ENCODE measurements at regions not wholly inside any gene's neighbourhood (a gene's known extent, or its start where the extent isn't known, plus 50 kb on each side); places are given as distances from the start of the nearest gene placed in this dataset.
A peak's percentile ranks its signal among the peaks of the same experiment; 100 is the strongest.

DNA sequence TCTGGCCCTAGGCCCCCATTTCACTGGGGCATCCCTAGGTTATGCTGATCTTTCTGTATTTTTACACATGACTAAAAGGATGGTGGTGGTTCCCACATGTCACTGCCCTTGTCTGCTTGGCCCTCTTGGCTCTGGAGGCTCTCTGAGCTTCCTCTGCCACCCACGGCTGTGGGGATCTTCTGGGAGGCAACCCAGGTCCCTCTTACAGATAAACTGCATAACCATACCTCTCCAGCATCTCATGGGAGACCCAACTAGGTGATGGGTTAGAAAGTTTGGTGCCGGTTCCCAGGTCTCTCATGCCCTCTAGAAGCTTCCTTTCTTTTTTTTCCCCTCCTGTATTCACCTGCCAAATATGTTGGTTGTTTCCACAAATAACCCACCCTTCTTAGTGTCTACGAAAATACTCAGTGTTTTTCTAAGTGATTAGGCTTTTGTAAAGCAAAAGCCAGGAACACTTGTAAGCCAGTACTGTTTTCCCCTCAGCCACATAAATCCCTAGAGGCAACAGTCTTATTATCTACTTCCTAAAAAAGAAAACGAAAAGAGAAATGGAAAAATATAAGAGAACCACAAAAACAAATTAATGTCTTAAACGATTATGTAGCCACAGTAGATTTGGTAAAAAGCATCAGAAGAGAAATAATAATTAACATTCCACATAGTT lies 71.7 kb upstream of the SMLR1 start:
- Histone ChIP-seq H3K27me3 (replicated peaks; ENCODE audit: control insufficient read depth, insufficient read depth, low read length) (no peaks in the 10 kb centered on the region), H3K4me3 (replicated peaks; ENCODE audit: low read depth, low read length) (no peak overlapping the region), H3K36me3 (ENCODE audit: control insufficient read depth, insufficient read depth, low read length) (no peaks in the 10 kb centered on the region)
- TF ChIP-seq, protein P1, sequence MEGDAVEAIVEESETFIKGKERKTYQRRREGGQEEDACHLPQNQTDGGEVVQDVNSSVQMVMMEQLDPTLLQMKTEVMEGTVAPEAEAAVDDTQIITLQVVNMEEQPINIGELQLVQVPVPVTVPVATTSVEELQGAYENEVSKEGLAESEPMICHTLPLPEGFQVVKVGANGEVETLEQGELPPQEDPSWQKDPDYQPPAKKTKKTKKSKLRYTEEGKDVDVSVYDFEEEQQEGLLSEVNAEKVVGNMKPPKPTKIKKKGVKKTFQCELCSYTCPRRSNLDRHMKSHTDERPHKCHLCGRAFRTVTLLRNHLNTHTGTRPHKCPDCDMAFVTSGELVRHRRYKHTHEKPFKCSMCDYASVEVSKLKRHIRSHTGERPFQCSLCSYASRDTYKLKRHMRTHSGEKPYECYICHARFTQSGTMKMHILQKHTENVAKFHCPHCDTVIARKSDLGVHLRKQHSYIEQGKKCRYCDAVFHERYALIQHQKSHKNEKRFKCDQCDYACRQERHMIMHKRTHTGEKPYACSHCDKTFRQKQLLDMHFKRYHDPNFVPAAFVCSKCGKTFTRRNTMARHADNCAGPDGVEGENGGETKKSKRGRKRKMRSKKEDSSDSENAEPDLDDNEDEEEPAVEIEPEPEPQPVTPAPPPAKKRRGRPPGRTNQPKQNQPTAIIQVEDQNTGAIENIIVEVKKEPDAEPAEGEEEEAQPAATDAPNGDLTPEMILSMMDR (IDR thresholded peaks at IDR 0.05; ENCODE audit: insufficient read depth, low read length, poor library complexity, severe bottlenecking): no peak
- DNase-seq (ENCODE audit: extremely low read depth, insufficient read length): no peak

DNA sequence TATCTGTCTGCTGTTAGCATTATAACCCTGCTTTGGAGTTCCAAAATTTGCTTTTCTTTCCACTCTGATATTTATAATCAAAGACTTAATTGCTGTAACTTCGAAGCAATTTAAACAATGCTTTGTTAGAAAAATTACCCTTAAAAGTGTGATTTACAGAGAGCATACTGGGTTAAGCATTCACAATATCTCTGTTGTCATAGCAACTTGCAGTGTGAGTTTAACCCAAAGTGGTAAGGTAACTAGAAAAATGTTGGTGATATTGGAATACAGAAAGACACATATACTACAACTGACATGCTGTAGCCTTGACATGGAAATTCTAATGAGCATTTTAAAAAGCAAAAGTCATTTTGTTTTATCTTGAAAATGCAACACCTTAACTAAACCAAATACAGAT lies 70.4 kb upstream of the SMLR1 start:
- TF ChIP-seq, protein P1 (IDR thresholded peaks at IDR 0.05; ENCODE audit: insufficient read depth, low read length, poor library complexity, severe bottlenecking): no peak
- H3K36me3 ChIP-seq (ENCODE audit: control insufficient read depth, insufficient read depth, low read length): no peaks in the 10 kb centered on the region
- no peak overlapping the region for H3K4me3 ChIP-seq (replicated peaks; ENCODE audit: low read depth, low read length)
- no peak for DNase-seq (ENCODE audit: extremely low read depth, insufficient read length)
- H3K27me3 ChIP-seq (replicated peaks; ENCODE audit: control insufficient read depth, insufficient read depth, low read length): no peaks in the 10 kb centered on the region

DNA sequence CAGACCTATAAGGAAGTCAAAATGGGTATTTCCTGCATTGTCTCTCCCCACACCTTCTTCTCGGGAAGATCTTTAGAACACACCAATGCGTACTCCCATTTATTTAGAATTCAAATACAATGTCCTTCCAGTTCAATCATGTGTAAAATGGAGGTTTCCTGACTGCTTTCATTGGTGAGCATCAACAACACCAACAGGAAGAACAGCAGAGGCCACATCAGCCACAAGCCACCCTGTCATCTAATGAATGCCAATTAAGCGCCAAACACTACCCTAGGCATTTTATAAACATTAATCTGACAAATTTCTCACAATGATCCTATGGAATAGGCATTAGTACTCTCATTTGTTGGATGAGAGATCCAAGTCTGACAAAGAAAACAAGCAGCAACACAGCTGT lies 68.4 kb upstream of the SMLR1 start:
- H3K27me3 ChIP-seq (replicated peaks; ENCODE audit: control insufficient read depth, insufficient read depth, low read length): no peaks in the 10 kb centered on the region
- no peak overlapping the region for H3K4me3 ChIP-seq (replicated peaks; ENCODE audit: low read depth, low read length)
- no peaks in the 10 kb centered on the region for H3K36me3 ChIP-seq (ENCODE audit: control insufficient read depth, insufficient read depth, low read length)
- TF ChIP-seq, protein P1 (IDR thresholded peaks at IDR 0.05; ENCODE audit: insufficient read depth, low read length, poor library complexity, severe bottlenecking): no peak
- DNase-seq (ENCODE audit: extremely low read depth, insufficient read length): no peak

DNA sequence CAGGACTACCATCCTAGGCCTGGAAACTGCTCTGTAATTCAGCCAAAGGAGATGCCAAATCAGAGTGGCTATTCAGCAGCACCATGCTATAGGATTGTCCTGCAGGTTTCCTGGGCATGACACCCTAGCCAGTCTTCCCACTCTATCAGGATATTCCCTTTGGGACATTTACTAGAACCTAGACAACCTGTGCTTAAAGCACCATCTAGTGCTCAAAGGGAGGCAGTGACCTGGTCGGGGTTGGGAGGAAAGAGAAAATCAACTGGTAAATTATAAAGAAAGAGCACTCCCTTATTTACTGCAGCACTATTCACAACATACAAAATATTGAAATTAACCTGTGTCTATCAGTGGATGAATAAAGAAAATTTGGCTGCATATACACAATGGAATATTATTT lies 67.2 kb upstream of the SMLR1 start:
- DNase-seq (ENCODE audit: extremely low read depth, insufficient read length): no peak
- no peak overlapping the region for H3K4me3 ChIP-seq (replicated peaks; ENCODE audit: low read depth, low read length)
- TF ChIP-seq, protein P1 (IDR thresholded peaks at IDR 0.05; ENCODE audit: insufficient read depth, low read length, poor library complexity, severe bottlenecking): peak; percentile 49
- no peaks in the 10 kb centered on the region for H3K36me3 ChIP-seq (ENCODE audit: control insufficient read depth, insufficient read depth, low read length)
- H3K27me3 ChIP-seq (replicated peaks; ENCODE audit: control insufficient read depth, insufficient read depth, low read length): no peaks in the 10 kb centered on the region

DNA sequence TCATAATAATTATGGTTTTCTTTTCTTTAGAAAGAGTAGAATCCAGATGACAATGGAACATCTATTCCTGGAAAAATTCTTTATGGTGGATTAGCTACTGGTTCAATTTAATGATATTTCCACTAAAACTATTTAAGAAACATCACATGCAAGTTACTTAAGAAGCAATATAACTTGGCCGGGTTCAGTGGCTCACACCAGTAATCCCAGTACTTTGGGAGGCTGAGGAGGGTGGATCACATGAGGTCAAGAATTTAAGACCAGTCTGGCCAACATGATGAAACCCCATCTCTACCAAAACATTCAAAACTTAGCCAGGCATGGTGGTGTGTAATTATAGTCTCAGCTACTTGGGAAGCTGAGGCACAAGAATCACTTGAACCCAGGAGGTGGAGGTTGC lies 65.9 kb upstream of the SMLR1 start:
- no peak for DNase-seq (ENCODE audit: extremely low read depth, insufficient read length)
- H3K36me3 ChIP-seq (ENCODE audit: control insufficient read depth, insufficient read depth, low read length): no peaks in the 10 kb centered on the region
- H3K4me3 ChIP-seq (replicated peaks; ENCODE audit: low read depth, low read length): no peak overlapping the region
- no peaks in the 10 kb centered on the region for H3K27me3 ChIP-seq (replicated peaks; ENCODE audit: control insufficient read depth, insufficient read depth, low read length)
- TF ChIP-seq, protein P1 (IDR thresholded peaks at IDR 0.05; ENCODE audit: insufficient read depth, low read length, poor library complexity, severe bottlenecking): no peak
